Smooth muscle cell (in vitro differentiated cells): ENCODE measurements at regions not wholly inside any gene's neighbourhood (a gene's known extent, or its start where the extent isn't known, plus 50 kb on each side); places are given as distances from the start of the nearest gene placed in this dataset.
A peak's percentile ranks its signal among the peaks of the same experiment; 100 is the strongest.

Experiments
- DNase-seq: peaks from one replicate; lab custom pipeline; 2025; ENCODE audit not compliant: unreplicated experiment; lab: John Stamatoyannopoulos, UW
- H2AFZ ChIP-seq: fragments of 200-600 bp; sonication (generic); 2 replicates; pipeline ENCODE4 v1.6.0; 2016; ENCODE audit warnings: antibody characterized with exemption, low read depth, mild to moderate bottlenecking
- H3F3A ChIP-seq: fragments of 200-600 bp; sonication (generic); 2 replicates; pipeline ENCODE4 v1.6.0; 2017; ENCODE audit warnings: antibody characterized with exemption, low read depth
- H3K27ac ChIP-seq: fragments of 200-600 bp; sonication (generic); 2 replicates; pipeline ENCODE4 v1.5.1; 2016; ENCODE audit warnings: low read depth, mild to moderate bottlenecking
- H3K27me3 ChIP-seq: fragments of 200-600 bp; sonication (generic); 2 replicates; pipeline ENCODE4 v1.6.1; 2016; ENCODE audit warnings: low read depth, mild to moderate bottlenecking
- H3K36me3 ChIP-seq: fragments of 200-600 bp; sonication (generic); 2 replicates; pipeline ENCODE4 v1.5.1; 2016; ENCODE audit warnings: low read depth
- H3K4me1 ChIP-seq: fragments of 200-600 bp; sonication (generic); 2 replicates; pipeline ENCODE4 v1.5.1; 2016; ENCODE audit warnings: low read depth
- H3K4me2 ChIP-seq: fragments of 200-600 bp; sonication (generic); 2 replicates; pipeline ENCODE4 v1.6.0; 2016; ENCODE audit warnings: mild to moderate bottlenecking
- H3K4me3 ChIP-seq: fragments of 200-600 bp; sonication (generic); 2 replicates; pipeline ENCODE4 v1.5.1; 2016; ENCODE audit warnings: mild to moderate bottlenecking
- H3K79me2 ChIP-seq: fragments of 200-600 bp; sonication (generic); 2 replicates; pipeline ENCODE4 v1.6.0; 2016; ENCODE audit warnings: low read depth, mild to moderate bottlenecking
- H3K9ac ChIP-seq: fragments of 200-600 bp; sonication (generic); 2 replicates; pipeline ENCODE4 v1.6.0; 2016; ENCODE audit warnings: low read depth
- H3K9me3 ChIP-seq: fragments of 200-600 bp; sonication (generic); replicated peaks from 2 replicates; pipeline ENCODE4 v1.5.1; 2016; ENCODE audit warnings: low read depth
- H4K20me1 ChIP-seq: fragments of 200-600 bp; sonication (generic); 2 replicates; pipeline ENCODE4 v1.6.0; 2016; ENCODE audit warnings: low read depth
- CTCF ChIP-seq: fragments of 200-600 bp; sonication (generic); IDR thresholded peaks from 2 replicates; pipeline ENCODE4 v1.5.1; 2017; ENCODE audit warnings: borderline replicate concordance, mild to moderate bottlenecking, antibody characterized with exemption; ENCODE audit not compliant: insufficient read depth, poor library complexity, severe bottlenecking
- WGBS: methylation state at CpG from one replicate; pipeline ENCODE4 v1.1.7; 2016; ENCODE audit warnings: low lambda C conversion rate; 5-methylcytosine and 5-hydroxymethylcytosine counted together

- 87% methylated on average over 5 of the region's 5 CpGs for whole genome bisulfite sequencing
- Histone ChIP-seq H3K9ac (no peak overlapping the region), H3K9me3 (no peaks in the 10 kb centered on the region), H3K4me1 (peaks cover 26% of the 10 kb centered on the region), H3K36me3 (no peaks in the 10 kb centered on the region), H3K79me2 (no peaks in the 10 kb centered on the region), H3K4me2 (no peak overlapping the region), H2AFZ (no peak overlapping the region), H3K27me3 (no peaks in the 10 kb centered on the region), H3K27ac (no peak overlapping the region), H3F3A (no peaks in the 10 kb centered on the region), H3K4me3 (no peak overlapping the region), H4K20me1 (no peaks in the 10 kb centered on the region)
- no peak for TF ChIP-seq CTCF
- DNase-seq, result no peak
These were observed 54.3 kb upstream of the PKDCC start for GRCh38 chr2:41993435-41993925.

DNA sequence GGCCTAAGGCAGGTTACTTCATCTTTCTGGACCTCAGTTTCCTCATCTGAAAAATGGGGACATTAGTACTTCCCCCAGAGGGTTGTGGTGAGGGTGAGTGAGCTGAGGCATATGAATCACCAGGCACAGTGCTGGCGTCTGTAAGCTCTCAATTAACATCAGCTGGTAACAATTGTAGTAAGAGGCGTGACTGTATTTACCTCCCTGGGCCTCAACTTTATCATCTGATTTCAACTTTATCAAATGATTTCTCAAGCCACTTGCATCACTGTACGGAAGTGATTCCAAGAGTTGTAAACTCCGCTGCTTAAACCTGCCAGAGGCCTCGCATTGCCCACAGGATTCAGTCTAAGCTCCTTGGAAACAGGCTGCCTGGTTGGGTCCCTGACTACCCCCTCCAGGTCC is 53.6 kb upstream of the PKDCC start:
- Histone ChIP-seq H3K27ac (no peak overlapping the region), H3F3A (no peaks in the 10 kb centered on the region), H4K20me1 (no peaks in the 10 kb centered on the region), H3K4me3 (no peak overlapping the region), H2AFZ (no peak overlapping the region), H3K27me3 (no peaks in the 10 kb centered on the region), H3K9me3 (no peaks in the 10 kb centered on the region), H3K79me2 (no peaks in the 10 kb centered on the region), H3K4me1 (peaks cover 30% of the 10 kb centered on the region), H3K9ac (no peak overlapping the region), H3K36me3 (no peaks in the 10 kb centered on the region), H3K4me2 (no peak overlapping the region)
- WGBS, result 62% methylated on average over 5 of the region's 5 CpGs
- no peak for DNase-seq
- TF ChIP-seq CTCF, result no peak

- H3K4me3 ChIP-seq, result no peak overlapping the region
- no peak for DNase-seq
- H3K9me3 ChIP-seq, result no peaks in the 10 kb centered on the region
- no peaks in the 10 kb centered on the region for H3F3A ChIP-seq
- H3K27ac ChIP-seq, result no peak overlapping the region
- WGBS, result 100% methylated on average over 8 of the region's 8 CpGs
- no peaks in the 10 kb centered on the region for H3K36me3 ChIP-seq
- no peak for TF ChIP-seq CTCF
- H3K27me3 ChIP-seq, result no peaks in the 10 kb centered on the region
- H3K4me2 ChIP-seq, result no peak overlapping the region
- H3K79me2 ChIP-seq, result no peaks in the 10 kb centered on the region
- H2AFZ ChIP-seq, result no peak overlapping the region
- no peaks in the 10 kb centered on the region for H4K20me1 ChIP-seq
- no peak overlapping the region for H3K9ac ChIP-seq
- peaks cover 27% of the 10 kb centered on the region for H3K4me1 ChIP-seq
These were observed 53.2 kb upstream of the PKDCC start for GRCh38 chr2:41994661-41995060.

DNA sequence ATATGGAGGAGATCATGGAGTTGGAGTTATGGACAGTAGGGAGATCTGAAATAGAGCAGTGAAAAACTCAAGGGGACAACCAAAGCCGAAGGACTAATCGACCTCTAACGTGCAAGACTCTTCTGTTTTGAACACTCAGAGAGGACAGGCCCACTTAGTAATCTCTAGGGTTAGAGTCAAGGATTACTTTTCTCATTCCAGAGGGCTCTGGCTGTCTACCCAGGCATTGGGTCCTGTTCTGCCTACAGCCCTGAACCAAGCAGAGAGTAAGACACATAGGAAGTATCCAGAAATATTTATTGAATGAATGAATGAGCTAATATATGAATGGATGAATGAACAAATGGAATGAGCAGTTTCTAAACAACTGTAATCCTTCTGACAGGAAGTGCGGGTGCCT is 50.3 kb upstream of the PKDCC start:
- no peak overlapping the region for H3K4me3 ChIP-seq
- peak overlapping the region; percentile 64 for H3K4me2 ChIP-seq
- no peak for TF ChIP-seq CTCF
- H3K9me3 ChIP-seq, result no peaks in the 10 kb centered on the region
- H3K36me3 ChIP-seq, result no peaks in the 10 kb centered on the region
- H3K4me1 ChIP-seq, result peaks cover 20% of the 10 kb centered on the region
- peak overlapping the region; percentile 73 for H3K27ac ChIP-seq
- H3K27me3 ChIP-seq, result no peaks in the 10 kb centered on the region
- no peak for DNase-seq
- no peaks in the 10 kb centered on the region for H3F3A ChIP-seq
- 25% methylated on average over 4 of the region's 4 CpGs for WGBS
- no peak overlapping the region for H3K9ac ChIP-seq
- no peaks in the 10 kb centered on the region for H3K79me2 ChIP-seq
- no peaks in the 10 kb centered on the region for H4K20me1 ChIP-seq
- H2AFZ ChIP-seq, result no peak overlapping the region
